Esophagus squamous epithelium (tissue), 4 donors: ENCODE measurements at regions not wholly inside any gene's neighbourhood (a gene's known extent, or its start where the extent isn't known, plus 50 kb on each side); places are given as distances from the start of the nearest gene placed in this dataset.
"Not testable (repeated sequence)": the region's sequence is repeated elsewhere in the genome, so short reads cannot be mapped to it uniquely, and the experiment has no call there.

Experiments used
- POLR2A ChIP-seq, 4 donors: fragments of 450-650 bp; IDR thresholded peaks; one replicate each; pipeline ENCODE4 v1.6.1; 2017; ENCODE audit warnings: antibody characterized with exemption in 4 of 4, mild to moderate bottlenecking in 4 of 4, moderate library complexity in 3 of 4
- TF ChIP-seq, protein P1 (sequence below), 6 experiments: fragments of 450-650 bp in 4 of 6; fragments of 200-600 bp in 2 of 6; sonication (generic) in 2 of 6; IDR thresholded peaks; one replicate each; pipeline ENCODE4 v1.5.1; 2016 to 2019; ENCODE audit warnings: antibody characterized with exemption in 6 of 6, mild to moderate bottlenecking in 4 of 6, moderate library complexity in 4 of 6

DNA sequence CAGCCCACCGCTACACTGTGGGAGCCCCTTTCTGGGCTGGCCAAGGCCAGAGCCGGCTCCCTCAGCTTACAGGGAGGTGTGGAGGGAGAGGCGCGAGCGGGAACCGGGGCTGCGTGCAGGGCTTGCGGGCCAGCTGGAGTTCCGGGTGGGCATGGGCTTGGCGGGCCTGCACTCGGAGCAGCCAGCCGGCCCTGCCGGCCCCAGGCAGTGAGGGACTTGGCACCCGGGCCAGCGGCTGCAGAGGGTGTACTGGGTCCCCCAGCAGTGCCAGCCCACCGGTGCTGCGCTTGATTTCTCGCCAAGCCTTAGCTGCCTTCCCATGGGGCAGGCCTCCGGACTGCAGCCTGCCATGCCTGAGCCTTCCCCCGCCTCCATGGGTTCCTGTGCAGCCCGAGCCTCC is 306.2 kb downstream of the PPP4R3C start:
- TF ChIP-seq POLR2A (IDR thresholded peaks at IDR 0.05), result not testable (repeated sequence)
- TF ChIP-seq, protein P1, sequence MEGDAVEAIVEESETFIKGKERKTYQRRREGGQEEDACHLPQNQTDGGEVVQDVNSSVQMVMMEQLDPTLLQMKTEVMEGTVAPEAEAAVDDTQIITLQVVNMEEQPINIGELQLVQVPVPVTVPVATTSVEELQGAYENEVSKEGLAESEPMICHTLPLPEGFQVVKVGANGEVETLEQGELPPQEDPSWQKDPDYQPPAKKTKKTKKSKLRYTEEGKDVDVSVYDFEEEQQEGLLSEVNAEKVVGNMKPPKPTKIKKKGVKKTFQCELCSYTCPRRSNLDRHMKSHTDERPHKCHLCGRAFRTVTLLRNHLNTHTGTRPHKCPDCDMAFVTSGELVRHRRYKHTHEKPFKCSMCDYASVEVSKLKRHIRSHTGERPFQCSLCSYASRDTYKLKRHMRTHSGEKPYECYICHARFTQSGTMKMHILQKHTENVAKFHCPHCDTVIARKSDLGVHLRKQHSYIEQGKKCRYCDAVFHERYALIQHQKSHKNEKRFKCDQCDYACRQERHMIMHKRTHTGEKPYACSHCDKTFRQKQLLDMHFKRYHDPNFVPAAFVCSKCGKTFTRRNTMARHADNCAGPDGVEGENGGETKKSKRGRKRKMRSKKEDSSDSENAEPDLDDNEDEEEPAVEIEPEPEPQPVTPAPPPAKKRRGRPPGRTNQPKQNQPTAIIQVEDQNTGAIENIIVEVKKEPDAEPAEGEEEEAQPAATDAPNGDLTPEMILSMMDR (IDR thresholded peaks at IDR 0.05), result not testable (repeated sequence)
